ENCODE measurements at regions not wholly inside any gene's neighbourhood (a gene's known extent, or its start where the extent isn't known, plus 50 kb on each side); places are given as distances from the start of the nearest gene placed in this dataset.
"Not testable (repeated sequence)": the region's sequence is repeated elsewhere in the genome, so short reads cannot be mapped to it uniquely, and the experiment has no call there.

DNA sequence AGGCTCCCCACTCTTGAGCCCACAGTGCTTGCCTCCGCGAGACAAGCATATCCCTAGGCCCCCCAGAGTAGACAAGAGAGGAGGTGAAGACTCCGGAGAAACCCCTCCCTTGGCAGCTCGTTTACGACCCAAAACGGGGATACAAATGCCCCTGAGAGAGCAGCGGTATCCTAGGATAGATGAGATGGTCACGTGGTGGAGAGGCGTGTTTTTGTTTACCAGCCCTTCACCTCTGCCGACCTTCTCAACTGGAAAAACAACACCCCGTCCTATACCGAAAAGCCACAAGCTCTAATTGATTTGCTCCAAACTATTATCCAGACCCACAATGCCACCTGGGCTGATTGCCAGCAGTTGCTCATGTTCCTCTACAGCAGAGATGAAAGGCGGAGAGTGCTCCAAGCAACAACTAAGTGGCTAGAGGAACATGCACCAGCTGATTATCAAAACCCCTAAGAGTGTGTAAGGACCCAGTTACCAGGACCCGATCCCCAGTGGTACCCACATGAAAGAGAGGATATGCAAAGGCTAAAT, 99.5 kb upstream of the OSBPL11 start:
- in situ Hi-C loops (cut with HindIII; ENCODE audit: low sequenced_read_pairs), result no loop called here
- DNase-seq (ENCODE audit: low spot score), result no peak

DNA sequence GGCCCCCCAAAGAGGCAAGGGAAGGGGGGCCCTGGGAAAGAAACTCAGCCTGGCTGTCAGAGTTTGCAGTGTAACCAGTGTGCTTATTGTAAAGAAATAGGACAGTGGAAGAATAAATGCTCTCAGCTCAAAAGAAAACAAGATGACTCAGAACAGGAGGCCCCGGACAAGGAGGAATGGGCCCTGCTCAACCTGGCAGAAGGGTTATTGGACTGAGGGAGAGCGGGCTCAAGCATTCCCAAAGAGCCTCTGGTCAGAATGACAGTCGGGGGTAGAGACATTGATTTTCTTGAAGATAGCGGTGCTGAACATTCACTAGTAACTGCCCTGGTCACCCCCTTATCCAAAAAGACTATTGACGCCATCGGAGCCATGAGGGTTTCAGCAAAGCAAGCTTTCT, 100.4 kb upstream of the OSBPL11 start:
- in situ Hi-C loops (cut with HindIII; ENCODE audit: low sequenced_read_pairs), result no loop called here
- DNase-seq (ENCODE audit: low spot score), result no peak

DNA sequence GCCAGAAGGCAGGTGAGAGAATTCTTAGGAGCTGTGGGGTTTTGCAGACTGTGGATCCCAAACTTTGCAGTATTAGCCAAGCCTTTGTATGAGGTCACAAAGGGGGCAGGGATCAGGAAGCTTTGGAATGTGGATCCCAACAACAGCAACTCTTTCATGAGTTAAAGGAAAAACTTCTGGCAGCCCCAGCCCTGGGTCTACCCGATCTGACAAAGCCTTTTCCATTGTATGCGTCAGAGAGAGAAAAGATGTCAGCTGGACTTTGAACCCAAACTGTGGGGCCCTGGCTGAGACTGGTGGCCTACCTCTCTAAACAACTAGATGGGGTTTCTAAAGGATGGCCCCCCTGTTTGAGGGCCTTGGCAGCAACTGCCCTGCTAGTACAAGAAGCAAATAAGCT, 101.8 kb upstream of the OSBPL11 start:
- DNase-seq (ENCODE audit: low spot score); in situ Hi-C loops (cut with HindIII; ENCODE audit: low sequenced_read_pairs): not testable (repeated sequence)

DNA sequence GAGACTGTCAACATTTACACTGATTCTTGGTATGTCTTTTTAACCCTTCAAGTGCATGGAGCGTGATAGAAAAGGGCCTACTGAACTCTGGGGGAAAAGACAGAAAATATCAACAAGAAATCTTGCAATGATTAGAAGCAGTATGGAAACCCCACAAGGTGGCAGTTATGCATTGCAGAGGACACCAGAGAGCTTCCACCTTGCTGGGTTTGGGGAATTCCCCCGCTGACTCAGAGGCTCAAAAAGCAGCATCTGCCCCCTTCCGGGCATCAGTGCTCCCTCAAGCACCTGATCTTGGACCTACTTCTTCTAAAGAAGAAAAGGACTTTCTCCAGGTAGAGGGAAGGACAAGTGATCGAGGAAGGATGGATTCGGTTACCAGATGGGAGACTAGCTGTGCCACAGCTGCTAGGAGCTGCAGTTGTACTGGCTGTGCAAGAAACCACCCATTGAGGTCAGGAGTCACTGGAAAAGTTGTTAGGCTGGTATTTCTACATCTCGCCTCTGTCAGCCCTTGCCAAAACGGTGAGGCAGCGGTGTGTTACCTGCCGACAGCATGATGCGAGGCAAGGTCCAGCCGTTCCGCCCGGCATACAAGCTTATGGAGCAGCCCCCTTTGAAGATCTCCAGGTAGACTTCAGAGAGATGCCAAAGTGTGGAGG, 102.8 kb upstream of the OSBPL11 start:
- in situ Hi-C loops (cut with HindIII; ENCODE audit: low sequenced_read_pairs); DNase-seq (ENCODE audit: low spot score): not testable (repeated sequence)

DNA sequence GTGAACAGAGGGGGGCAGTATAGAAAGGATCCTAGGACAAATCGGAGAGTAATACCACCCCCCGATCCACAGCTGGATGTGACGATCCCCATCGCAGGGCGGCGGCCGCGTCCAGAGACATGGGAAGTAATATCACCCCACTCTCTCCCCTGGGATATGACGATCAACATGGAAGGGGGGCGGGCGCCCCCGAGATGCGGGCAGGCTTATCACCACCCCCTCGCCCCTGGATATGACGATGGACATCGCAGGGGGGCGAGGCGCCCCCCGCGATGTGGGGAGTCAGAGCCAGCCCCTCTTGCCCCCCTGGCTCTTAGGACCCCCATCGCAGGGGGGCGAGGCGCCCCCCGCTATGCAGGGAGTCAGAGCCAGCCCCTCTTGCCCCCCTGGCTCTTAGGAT, 120.4 kb upstream of the OSBPL11 start:
- no peak for DNase-seq (ENCODE audit: low spot score)
- in situ Hi-C loops (cut with HindIII; ENCODE audit: low sequenced_read_pairs), result no loop called here

DNA sequence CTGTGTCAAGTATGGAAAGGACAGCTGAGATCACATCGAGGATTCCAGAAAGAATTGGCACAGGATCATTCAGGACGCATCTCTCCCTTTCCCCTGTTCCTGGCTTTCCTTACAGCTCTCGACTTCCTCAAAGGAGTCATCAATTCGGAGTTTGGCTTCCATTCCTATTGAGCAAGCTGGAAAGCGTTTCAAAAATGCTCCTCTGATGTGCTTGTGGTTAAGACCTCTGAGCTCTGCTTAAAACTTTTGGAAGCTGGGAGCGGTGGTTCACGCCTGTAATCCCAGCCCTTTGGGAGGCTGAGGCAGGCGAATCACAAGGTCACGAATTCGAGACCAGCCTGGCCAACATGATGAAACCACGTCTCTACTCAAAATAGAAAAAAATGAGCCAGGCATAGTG, 136.9 kb upstream of the OSBPL11 start:
- DNase-seq (ENCODE audit: low spot score); in situ Hi-C loops (cut with HindIII; ENCODE audit: low sequenced_read_pairs): not testable (repeated sequence)

DNA sequence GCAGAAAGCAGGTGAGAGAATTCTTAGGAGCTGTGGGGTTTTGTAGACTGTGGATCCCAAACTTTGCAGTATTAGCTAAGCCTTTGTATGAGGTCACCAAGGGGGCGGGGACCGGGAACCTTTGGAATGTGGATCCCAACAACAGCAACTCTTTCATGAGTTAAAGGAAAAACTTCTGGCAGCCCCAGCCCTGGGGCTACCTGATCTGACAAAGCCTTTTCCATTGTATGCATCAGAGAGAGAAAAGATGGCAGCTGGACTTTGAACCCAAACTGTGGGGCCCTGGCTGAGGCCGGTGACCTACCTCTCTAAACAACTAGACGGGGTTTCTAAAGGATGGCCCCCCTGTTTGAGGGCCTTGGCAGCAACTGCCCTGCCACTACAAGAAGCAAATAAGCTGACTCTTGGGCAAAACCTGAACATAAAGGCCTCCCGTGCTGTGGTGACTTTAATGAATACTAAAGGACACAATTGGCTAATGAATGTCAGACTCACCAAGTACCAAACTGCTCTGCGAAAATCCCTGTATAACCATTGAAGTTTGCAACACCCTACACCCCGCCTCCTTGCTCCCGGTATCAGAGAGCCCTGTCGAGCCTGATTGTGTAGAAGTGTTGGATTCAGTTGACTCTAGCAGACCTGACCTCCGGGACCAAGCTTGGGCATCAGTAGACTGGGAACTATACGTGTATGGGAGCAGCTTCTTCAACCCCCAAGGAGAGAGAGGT, 146.9 kb upstream of the OSBPL11 start:
- DNase-seq (ENCODE audit: low spot score); in situ Hi-C loops (cut with HindIII; ENCODE audit: low sequenced_read_pairs): not testable (repeated sequence)

DNA sequence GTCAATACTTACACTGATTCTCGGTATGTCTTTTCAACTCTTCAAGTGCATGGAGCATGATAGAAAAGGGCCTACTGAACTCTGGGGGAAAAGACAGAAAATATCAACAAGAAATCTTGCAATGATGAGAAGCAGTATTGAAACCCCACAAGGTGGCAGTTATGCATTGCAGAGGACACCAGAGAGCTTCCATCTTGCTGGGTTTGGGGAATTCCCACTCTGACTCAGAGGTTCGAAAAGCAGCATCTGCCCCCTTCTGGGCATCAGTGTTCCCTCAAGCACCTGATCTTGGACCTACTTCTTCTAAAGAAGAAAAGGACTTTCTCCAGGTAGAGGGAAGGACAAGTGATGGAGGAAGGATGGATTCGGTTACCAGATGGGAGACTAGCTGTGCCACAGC, 147.5 kb upstream of the OSBPL11 start:
- peak; percentile 1 for DNase-seq (ENCODE audit: low spot score)
- in situ Hi-C loops (cut with HindIII; ENCODE audit: low sequenced_read_pairs), result not testable (repeated sequence)

DNA sequence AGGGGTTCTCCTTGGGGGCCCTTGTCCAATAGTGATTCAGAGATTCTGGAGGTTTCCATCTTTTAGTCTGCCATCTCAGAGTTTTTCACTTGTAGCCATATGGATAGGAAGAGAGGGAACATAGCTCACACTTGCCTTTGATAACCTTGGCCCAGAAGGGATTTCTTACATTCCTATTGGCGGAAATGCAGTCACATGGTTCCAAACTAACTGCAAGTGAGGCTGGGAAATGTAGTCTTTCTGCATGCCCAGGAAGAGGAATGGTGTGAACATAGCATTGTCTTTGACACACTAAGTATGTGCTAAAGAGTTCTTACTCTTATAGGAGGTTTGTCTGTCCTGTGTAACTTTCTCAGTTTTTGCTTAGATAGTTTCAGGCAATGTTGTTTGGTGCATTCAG, 161.8 kb upstream of the OSBPL11 start:
- in situ Hi-C loops (cut with HindIII; ENCODE audit: low sequenced_read_pairs); DNase-seq (ENCODE audit: low spot score): not testable (repeated sequence)

DNA sequence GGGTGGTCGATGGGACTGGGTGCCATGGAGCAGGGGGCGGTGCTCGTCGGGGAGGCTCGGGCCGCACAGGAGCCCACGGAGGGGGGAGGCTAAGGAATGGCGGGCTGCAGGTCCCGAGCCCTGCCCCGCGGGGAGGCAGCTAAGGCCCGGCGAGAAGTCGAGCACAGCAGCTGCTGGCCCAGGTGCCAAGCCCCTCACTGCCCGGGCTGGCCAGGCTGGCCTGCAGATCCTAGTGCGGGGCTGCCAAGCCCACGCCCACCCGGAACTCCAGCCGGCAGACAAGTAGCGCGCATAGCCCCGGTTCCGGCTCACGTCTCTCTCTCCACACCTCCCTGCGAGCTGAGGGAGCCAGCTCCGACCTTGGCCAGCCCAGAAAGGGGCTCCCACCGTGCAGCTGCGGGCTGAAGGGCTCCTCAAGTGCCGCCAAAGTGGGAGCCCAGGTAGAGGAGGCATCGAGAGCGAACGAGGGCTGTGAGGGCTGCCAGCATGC, 163.4 kb upstream of the OSBPL11 start:
- in situ Hi-C loops (cut with HindIII; ENCODE audit: low sequenced_read_pairs); DNase-seq (ENCODE audit: low spot score): not testable (repeated sequence)

DNA sequence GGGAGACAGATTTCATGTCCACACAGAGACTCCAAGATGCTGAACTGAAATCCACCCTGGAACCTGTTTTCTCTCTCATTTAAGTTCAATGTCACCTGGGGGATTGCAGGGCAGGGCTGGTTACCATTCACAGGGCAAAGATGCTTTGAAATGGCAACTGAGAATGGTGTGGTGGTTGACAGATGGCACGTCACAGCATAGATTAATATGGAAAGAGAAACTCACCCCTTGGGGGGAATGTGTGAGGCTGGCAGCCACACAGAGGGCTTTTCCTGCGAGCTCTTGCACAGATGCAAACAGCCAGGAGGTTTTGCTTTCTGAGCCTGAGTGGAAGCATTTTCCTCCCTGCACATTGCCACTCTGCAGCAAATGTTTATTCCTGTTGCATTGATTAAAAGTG, 167.3 kb upstream of the OSBPL11 start:
- in situ Hi-C loops (cut with HindIII; ENCODE audit: low sequenced_read_pairs); DNase-seq (ENCODE audit: low spot score): not testable (repeated sequence)

DNA sequence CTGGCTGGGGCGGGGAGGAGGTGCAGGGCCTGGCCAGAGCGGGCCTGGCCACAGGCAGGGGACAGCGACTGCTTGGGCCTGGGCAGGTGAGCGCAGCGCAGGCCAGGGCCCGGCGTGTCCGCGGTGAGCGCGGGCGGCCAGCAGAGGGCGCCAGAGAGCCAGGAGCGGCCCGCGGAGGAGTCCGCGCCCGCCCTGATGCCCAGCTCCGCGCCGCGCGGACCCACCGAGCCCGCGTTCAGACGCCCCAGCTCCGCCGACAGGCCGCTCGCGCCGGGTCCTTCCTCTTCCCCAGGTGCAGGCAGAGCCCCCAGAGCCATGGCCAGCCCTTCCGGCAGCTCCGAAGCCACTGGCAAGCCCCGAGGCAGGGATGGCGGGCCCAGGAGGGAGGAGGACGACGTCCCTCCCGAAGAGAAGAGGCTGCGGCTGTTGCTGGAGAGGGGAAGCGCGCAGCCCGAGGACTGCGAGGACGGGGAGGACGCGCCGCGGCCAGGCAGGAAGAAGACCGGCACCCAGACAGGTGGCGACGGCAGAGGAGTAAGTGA, 171.1 kb upstream of the OSBPL11 start:
- in situ Hi-C loops (cut with HindIII; ENCODE audit: low sequenced_read_pairs), result not testable (repeated sequence)
- peak; percentile 25 for DNase-seq (ENCODE audit: low spot score)

DNA sequence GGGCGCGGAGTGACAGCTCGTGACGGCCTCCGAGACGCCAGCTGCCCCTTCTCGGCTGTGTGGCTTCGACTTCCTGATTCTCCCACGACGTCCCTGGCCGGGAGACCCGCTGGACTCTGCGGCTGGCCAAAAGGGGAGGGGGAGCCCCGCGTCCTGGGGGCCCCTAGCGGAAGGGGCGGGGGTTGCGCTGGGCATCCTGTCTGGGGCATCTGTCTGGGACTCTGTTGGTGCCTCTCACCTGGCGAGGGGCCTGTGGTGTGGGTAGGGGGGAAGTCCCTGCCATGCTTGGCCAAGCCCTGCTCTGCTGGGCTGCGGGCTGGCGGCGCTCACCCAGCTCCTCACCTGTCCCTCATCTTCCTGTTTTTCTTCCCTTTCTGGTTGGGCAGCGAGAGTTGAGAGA, 171.6 kb upstream of the OSBPL11 start:
- in situ Hi-C loops (cut with HindIII; ENCODE audit: low sequenced_read_pairs), result not testable (repeated sequence)

DNA sequence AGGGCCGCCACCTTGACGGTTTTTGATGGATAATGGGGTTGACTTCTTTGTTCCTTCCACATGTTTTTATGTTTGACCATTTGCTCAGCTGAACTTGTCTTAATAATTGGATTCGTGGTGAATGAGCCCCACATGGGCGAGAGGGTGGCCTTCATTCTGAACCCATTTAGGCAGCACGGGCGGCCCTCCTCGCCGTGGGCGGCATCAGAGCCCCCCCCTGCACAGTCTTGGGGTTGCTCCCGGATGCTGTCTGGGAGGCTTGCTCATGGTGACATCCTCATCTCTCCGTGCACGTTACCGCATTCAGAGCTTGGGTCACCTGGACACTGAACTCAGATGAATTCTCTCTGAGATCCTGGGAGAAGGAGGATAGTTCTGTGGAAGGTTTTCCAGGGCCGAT, 172.3 kb upstream of the OSBPL11 start:
- DNase-seq (ENCODE audit: low spot score), result no peak
- in situ Hi-C loops (cut with HindIII; ENCODE audit: low sequenced_read_pairs), result no loop called here

More for the DNA sequence above, 171.6 kb upstream of the OSBPL11 start:
- not testable (repeated sequence) for DNase-seq (ENCODE audit: low spot score)

DNA sequence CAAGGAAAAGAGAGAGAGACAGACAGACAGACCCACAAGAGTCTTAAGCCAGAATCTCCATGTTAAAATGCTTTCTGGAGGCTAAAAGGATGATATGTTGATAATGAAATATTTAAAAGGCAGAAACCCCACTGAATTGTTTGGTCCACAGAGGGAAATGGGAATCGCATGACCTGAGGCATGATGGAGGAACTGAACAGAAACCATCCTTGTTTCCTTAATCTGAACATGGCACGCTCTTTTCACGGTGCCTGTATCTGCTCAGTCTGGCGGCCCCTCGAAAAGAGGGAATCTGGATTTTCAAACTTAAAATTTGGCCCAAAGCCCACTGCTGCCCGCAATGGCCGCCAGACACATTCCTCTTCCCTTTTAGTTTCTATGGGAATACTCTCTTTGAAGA, 173.5 kb upstream of the OSBPL11 start:
- DNase-seq (ENCODE audit: low spot score); in situ Hi-C loops (cut with HindIII; ENCODE audit: low sequenced_read_pairs): not testable (repeated sequence)

DNA sequence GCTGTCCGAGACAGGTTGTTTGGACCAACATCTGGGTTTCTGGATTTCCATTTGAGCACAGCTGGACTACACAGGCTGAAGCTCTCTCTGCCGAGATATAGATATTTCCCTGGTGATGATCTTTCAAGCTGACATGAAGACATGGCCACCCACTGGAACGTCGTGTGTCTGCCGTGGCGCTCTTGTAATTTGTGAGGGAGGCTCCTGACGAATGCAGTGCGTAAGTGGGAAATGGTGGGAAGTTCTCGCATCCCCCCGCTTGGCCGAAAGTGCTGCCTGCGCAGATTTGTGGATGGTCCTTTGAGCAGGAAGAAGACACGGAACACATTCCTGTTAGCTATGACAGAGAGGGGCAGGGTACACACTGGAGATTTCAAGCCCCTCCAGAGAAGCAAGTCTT, 176.2 kb upstream of the OSBPL11 start:
- DNase-seq (ENCODE audit: low spot score); in situ Hi-C loops (cut with HindIII; ENCODE audit: low sequenced_read_pairs): not testable (repeated sequence)

DNA sequence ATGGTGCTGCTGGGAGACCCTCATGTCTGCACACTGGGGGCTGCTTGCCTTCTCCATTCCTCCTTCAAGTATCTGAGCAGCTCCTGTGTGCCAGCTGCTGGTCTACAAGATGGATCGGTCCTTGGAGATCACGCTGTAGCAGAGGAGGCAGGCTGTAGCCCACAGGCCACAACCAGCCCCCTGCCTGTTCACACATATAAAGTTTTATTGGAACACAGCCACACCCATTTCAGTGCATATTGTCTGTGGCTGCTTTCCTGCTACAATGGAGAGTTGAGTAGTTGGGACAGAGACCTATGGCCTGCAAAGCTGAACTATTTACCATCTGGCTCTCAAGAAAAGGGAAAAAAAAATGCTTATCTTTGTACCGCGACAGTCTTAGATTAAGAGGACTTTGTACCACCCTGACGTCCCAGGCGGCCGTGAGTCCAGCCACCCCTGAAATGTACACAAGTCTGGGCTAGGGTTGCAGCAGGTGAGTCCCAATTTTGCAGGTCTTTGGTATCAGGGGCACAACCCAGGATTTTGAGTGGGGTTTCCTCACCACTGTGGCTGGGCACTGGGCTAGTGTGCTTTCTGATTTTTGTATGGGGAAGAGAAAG, 179.2 kb upstream of the OSBPL11 start:
- in situ Hi-C loops (cut with HindIII; ENCODE audit: low sequenced_read_pairs); DNase-seq (ENCODE audit: low spot score): not testable (repeated sequence)

DNA sequence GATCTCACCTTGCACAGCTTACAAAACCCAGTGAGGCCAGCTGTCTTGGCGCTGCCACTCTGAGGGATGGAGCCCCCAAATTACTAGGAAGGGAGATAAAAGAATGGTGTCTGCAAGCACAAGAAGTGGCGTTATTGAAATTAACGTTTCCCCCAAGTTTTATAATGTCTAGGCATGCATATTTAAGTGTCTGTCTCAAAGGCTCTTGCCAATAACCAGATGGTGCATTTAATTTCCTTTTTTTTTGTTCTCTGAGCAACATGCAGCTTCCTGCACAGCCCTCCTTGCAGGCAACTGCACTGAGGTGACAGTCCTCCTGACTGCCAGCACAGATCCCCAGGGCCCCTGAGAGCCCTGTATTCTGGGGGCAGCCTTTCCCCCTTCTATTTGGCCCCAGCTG, 179.8 kb upstream of the OSBPL11 start:
- DNase-seq (ENCODE audit: low spot score); in situ Hi-C loops (cut with HindIII; ENCODE audit: low sequenced_read_pairs): not testable (repeated sequence)

DNA sequence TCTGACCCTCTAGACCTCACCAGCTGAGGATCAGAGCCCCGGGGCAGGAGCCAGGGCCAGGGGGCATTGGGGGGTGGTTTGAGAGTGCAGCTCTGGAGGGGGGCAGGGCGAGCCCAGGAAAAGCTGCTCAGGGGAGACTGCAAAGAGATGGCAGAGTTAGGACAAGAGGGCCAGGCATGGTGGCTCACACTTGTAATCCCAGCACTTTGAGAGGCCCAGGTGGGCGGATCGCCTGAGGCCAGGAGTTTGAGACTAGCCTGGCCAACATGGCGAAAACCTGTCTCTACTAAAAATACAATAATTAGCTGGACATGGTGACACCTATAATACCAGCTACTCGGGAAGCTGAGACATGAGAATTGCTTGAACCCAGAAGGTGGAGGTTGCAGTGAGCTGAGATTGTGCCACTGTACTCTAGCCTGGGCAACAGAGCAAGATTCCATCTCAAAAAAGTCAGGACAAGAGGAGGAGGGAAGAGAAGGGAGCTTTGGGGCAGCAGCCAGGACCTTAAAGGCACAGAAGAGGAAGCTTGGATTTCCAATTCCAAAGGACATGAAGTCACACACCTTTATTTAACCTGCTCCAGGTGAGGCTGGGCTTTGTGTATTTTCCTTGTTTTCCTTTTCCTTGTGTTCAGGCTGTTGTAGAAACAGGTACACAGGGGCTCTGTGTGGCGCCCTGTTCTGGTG, 180.5 kb upstream of the OSBPL11 start:
- in situ Hi-C loops (cut with HindIII; ENCODE audit: low sequenced_read_pairs), result not testable (repeated sequence)

More for the DNA sequence above, 180.5 kb upstream of the OSBPL11 start:
- not testable (repeated sequence) for DNase-seq (ENCODE audit: low spot score)

All from G401 (cell line).